ENCODE measurements at regions not wholly inside any gene's neighbourhood (a gene's known extent, or its start where the extent isn't known, plus 50 kb on each side); places are given as distances from the start of the nearest gene placed in this dataset.

DNA sequence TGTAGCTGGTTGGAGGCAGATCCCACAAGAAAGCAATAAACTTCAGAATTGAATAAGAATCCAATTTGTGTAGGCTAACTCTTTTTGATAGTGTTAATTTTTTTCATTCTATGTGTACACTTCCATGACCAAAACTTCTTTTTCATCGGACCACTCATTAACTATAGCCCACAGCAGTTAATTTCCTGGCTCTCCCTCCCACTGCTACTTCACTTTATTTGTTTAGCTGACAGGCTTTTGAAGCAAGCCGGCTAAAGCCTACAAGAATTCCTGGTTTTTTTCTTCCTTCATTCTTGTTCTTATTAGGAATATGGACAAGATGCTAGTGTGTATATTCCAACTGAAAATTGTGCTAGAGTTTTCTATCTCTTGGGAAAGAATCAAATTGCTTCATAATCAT is 329.2 kb upstream of the CCNH start:
- no peak for TF ChIP-seq CTCF (IDR thresholded peaks at IDR 0.05)
- no peak for TF ChIP-seq EP300 (IDR thresholded peaks at IDR 0.05; ENCODE audit: low read depth)
